Sigmoid colon (tissue), 6 donors: ENCODE measurements at regions not wholly inside any gene's neighbourhood (a gene's known extent, or its start where the extent isn't known, plus 50 kb on each side); places are given as distances from the start of the nearest gene placed in this dataset.
A peak's percentile ranks its signal among the peaks of the same experiment; 100 is the strongest.

ENCODE experiments used
- DNase-seq: peaks from one replicate; pipeline ENCODE4 v3.0.0-alpha.2; 2019
- H3K27ac ChIP-seq, 4 donors: fragments of 200-600 bp; sonication (generic); one replicate each; pipeline ENCODE4 v1.5.1; 2016 to 2019; ENCODE audit warnings: mild to moderate bottlenecking in 1 of 4
- H3K27me3 ChIP-seq, 3 donors: fragments of 200-600 bp; sonication (generic); one replicate each; pipeline ENCODE4 v1.5.1; 2019; ENCODE audit warnings: mild to moderate bottlenecking in 1 of 3
- H3K36me3 ChIP-seq, 4 donors: fragments of 200-600 bp; sonication (generic); one replicate each; pipeline ENCODE4 v1.5.1; 2016 to 2019
- H3K4me1 ChIP-seq, 4 donors: fragments of 200-600 bp; sonication (generic); one replicate each; pipeline ENCODE4 v1.5.1; 2017 to 2019
- H3K4me3 ChIP-seq, 4 donors: fragments of 200-600 bp; sonication (generic); one replicate each; pipeline ENCODE4 v1.5.1; 2017 to 2019; ENCODE audit warnings: mild to moderate bottlenecking in 2 of 4, moderate library complexity in 1 of 4
- H3K9me3 ChIP-seq, 4 donors: fragments of 200-600 bp in 3 of 4; sonication (generic) in 3 of 4; one replicate each; pipeline versions ENCODE4 v1.5.1 to v1.6.1; 2013 to 2019
- EP300 ChIP-seq, 4 donors: sonication (generic); formaldehyde crosslinking; IDR thresholded peaks; one replicate each; pipeline ENCODE4 v1.6.1; 2017; ENCODE audit warnings: antibody characterized with exemption in 4 of 4
- POLR2A ChIP-seq, 2 donors: fragments of 450-650 bp; IDR thresholded peaks; one replicate each; pipeline ENCODE4 v1.6.1; 2016; ENCODE audit warnings: antibody characterized with exemption in 2 of 2, mild to moderate bottlenecking in 2 of 2, moderate library complexity in 2 of 2
- POLR2AphosphoS5 ChIP-seq, 4 donors: sonication (generic); formaldehyde crosslinking; IDR thresholded peaks; one replicate each; pipeline ENCODE4 v1.6.1; 2017; ENCODE audit warnings: antibody characterized with exemption in 4 of 4
- WGBS, 2 donors: extraction: QIAGEN DNeasy Blood & Tissue Kit; methylation state at CpG; one replicate each; pipeline ENCODE4 v1.1.7; 2013; 5-methylcytosine and 5-hydroxymethylcytosine counted together
- intact Hi-C: fragments of 100-400 bp; cut with DNase I; formaldehyde crosslinking; loops from one replicate; pipeline ENCODE4 v1.15.1; 2023
- TF ChIP-seq, protein P1 (sequence below), 4 experiments: fragments of 450-650 bp in 3 of 4; fragments of 200-600 bp in 1 of 4; IDR thresholded peaks; one replicate each; pipeline ENCODE4 v1.5.1; 2016 to 2019; ENCODE audit warnings: antibody characterized with exemption in 4 of 4, mild to moderate bottlenecking in 3 of 4, moderate library complexity in 2 of 4
- donor health status: healthy with polysubstance abuse.
- donor health status: healthy.

DNA sequence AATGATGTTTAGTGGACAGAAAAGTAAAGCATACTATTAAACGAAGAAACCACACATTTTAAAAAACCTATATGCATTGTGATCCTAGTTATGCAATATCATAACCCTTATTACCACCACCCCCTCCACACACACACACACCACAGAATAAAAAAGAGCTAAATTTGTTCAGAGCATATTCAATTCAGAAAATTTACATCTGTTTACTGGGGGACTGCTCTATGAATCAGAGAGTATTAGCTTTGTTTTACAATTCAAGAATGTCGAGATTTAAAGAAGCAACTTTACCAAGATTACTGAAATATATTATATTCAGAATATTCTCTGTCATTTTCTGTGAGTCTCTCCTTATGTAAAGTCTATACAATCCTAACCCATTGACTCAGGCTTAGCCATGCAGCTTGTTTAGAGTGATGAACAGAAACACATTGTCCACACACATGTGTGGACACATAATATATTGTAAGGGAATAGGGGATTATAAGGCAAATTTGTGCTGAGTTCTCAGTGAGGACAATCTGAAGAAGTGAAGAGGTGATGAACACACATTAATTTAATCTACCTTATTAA is 369.6 kb upstream of the MARCKS start:
- H3K4me1 ChIP-seq = peaks cover 0 to 17% (median 8%) of the 10 kb centered on the region in 4 donors
- H3K27ac ChIP-seq = no peak overlapping the region
- H3K9me3 ChIP-seq = no peaks in the 10 kb centered on the region
- no peaks in the 10 kb centered on the region for H3K27me3 ChIP-seq
- H3K4me3 ChIP-seq = no peak overlapping the region
- TF ChIP-seq EP300 (IDR thresholded peaks at IDR 0.05) (no peak), POLR2A (IDR thresholded peaks at IDR 0.05) (no peak), POLR2AphosphoS5 (IDR thresholded peaks at IDR 0.05) (no peak)
- TF ChIP-seq, protein P1, sequence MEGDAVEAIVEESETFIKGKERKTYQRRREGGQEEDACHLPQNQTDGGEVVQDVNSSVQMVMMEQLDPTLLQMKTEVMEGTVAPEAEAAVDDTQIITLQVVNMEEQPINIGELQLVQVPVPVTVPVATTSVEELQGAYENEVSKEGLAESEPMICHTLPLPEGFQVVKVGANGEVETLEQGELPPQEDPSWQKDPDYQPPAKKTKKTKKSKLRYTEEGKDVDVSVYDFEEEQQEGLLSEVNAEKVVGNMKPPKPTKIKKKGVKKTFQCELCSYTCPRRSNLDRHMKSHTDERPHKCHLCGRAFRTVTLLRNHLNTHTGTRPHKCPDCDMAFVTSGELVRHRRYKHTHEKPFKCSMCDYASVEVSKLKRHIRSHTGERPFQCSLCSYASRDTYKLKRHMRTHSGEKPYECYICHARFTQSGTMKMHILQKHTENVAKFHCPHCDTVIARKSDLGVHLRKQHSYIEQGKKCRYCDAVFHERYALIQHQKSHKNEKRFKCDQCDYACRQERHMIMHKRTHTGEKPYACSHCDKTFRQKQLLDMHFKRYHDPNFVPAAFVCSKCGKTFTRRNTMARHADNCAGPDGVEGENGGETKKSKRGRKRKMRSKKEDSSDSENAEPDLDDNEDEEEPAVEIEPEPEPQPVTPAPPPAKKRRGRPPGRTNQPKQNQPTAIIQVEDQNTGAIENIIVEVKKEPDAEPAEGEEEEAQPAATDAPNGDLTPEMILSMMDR (IDR thresholded peaks at IDR 0.05) = no peak
- DNase-seq = no peak
- H3K36me3 ChIP-seq = no peaks in the 10 kb centered on the region
- intact Hi-C loops = no loop called here
- 84 to 87% methylated on average over 2 of the region's 2 CpGs for WGBS, 2 donors

DNA sequence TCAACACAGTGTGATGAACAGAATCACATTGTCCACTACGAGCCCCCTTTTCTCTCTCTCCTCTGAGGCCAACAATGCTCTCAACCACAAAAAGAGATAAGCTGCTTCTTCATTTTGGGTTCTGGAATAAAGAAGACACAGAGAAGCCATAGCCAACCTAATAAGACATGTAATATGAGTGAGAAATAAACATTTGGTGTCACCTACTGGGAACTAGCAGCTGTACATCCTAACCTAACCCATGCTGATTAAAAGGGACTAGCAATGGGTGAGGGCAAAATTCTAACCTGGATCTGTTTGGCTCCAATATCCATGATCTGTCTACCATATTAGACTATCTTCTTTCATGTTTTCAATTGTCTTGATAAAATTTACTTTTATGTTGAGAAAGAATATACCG is 369.1 kb upstream of the MARCKS start:
- Histone ChIP-seq H3K27ac (no peak overlapping the region), H3K4me3 (no peak overlapping the region), H3K36me3 (no peaks in the 10 kb centered on the region), H3K27me3 (no peaks in the 10 kb centered on the region), H3K9me3 (no peaks in the 10 kb centered on the region), H3K4me1 (peaks cover 0 to 17% (median 8%) of the 10 kb centered on the region in 4 donors)
- WGBS, 2 donors = 97% methylated on average over 2 of the region's 2 CpGs
- intact Hi-C loops = no loop called here
- TF ChIP-seq, protein P1 (IDR thresholded peaks at IDR 0.05) = no peak
- DNase-seq = no peak

DNA sequence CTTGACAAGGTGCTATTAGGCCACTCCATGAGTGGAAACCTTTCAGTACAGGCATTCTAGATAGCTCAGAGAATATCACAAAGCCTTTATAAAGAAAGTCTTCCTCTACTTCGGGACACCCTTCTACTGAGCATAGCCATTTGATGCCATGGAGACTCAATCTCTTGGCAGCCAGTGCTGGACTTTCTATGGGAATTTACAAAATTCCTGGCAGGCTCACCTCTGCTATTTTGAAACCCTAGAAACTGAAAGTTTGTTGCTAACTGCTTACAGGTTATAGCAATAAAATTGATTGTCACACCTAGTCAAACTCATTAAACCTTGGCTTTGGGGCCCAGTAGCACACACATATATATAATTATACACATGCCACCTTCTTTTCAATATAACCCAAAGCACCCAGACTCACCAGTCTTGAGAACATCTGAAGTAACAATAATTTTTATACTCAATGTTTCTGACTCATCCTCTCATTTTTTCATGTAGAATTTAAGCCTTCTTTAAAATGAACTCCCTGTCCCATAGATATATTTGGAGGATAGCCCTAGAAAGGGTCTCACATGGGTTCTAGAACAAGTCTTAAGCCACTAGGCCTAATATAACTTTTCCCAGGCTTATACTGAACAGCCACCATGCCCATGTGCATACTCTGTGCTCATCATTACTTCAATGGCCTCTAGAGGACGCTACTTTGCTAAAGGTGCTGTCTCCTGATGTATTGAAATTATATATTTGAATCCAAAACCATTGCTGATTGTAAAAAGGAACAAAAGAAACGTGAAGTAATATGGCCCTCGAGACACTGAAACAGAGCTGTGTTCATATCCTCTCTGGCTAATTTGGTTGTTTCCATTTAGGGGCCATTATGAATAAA is 368.1 kb upstream of the MARCKS start:
- Histone ChIP-seq H3K27ac (peak overlapping the region in 2 of 4 donors; percentile 33 to 38), H3K4me3 (no peak overlapping the region), H3K36me3 (no peaks in the 10 kb centered on the region), H3K27me3 (no peaks in the 10 kb centered on the region), H3K9me3 (no peaks in the 10 kb centered on the region), H3K4me1 (peaks cover 0 to 17% (median 8%) of the 10 kb centered on the region in 4 donors)
- intact Hi-C loops = no loop called here
- WGBS, 2 donors = 46 to 58% methylated on average over 4 of the region's 4 CpGs
- DNase-seq = no peak
- TF ChIP-seq, protein P1 (IDR thresholded peaks at IDR 0.05) = no peak
- TF ChIP-seq EP300 (IDR thresholded peaks at IDR 0.05) (no peak), POLR2A (IDR thresholded peaks at IDR 0.05) (no peak), POLR2AphosphoS5 (IDR thresholded peaks at IDR 0.05) (no peak)

DNA sequence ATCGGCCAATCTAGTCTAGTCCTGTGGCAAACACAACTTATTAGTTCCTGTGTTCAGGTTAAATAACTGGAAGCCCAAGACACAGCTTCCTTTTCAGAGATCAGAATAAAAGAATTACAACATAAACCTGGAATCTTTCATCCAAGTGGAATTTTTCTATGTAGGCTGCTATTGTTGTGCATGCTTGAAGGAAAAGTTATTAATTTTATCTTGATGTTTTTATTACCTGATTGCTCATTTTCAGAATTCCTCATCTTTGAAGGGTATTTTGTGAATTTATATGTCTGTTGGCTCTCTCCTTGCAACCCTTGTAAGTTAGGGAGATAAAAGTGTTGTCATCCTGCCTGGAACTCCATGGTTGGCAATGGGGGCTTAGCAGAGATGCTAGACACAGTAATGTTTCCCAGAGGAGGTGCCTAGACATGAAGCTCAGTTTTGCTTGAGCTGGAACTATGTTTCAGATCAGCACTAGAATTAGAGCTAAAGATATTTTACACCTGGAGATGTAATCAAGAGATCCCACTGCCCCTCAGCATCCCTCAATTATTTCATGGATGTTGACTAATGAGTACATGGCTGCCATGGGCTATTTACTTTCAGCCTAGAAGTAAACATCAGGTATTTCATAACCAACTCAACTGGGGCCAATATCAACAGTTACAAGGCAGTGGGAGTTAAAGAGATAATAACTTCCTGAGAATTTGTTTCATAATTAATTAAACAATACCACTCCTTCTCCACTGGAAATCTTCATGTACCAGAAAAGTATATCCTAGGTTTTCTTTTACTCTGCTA is 367.0 kb upstream of the MARCKS start:
- H3K4me1 ChIP-seq = peaks cover 0 to 17% (median 8%) of the 10 kb centered on the region in 4 donors
- H3K27ac ChIP-seq = peak overlapping the region in 2 of 4 donors; percentile 33 to 38
- 21 to 69% methylated on average over 1 of the region's 1 CpG for WGBS, 2 donors
- no peaks in the 10 kb centered on the region for H3K36me3 ChIP-seq
- no peak overlapping the region for H3K4me3 ChIP-seq
- H3K27me3 ChIP-seq = no peaks in the 10 kb centered on the region
- no peaks in the 10 kb centered on the region for H3K9me3 ChIP-seq
- peak in 1 of 4 donors; percentile 19 for TF ChIP-seq POLR2AphosphoS5 (IDR thresholded peaks at IDR 0.05)
- TF ChIP-seq, protein P1 (IDR thresholded peaks at IDR 0.05) = no peak
- no peak for DNase-seq
- intact Hi-C loops = no loop called here
